Stomach (tissue), 4 donors: ENCODE measurements at regions not wholly inside any gene's neighbourhood (a gene's known extent, or its start where the extent isn't known, plus 50 kb on each side); places are given as distances from the start of the nearest gene placed in this dataset.

Experiments used
- CTCF ChIP-seq, 7 experiments: fragments of 450-650 bp in 4 of 7; fragments of 200-600 bp in 3 of 7; sonication (generic) in 3 of 7; IDR thresholded peaks; one replicate each; pipeline ENCODE4 v1.5.1; 2016 to 2019; ENCODE audit warnings: antibody characterized with exemption in 7 of 7, control low read depth in 2 of 7, mild to moderate bottlenecking in 1 of 7
- POLR2A ChIP-seq, 4 donors: fragments of 450-650 bp; IDR thresholded peaks; one replicate each; pipeline ENCODE4 v1.6.1; 2016; ENCODE audit warnings: antibody characterized with exemption in 4 of 4, control low read depth in 2 of 4, mild to moderate bottlenecking in 1 of 4, moderate library complexity in 1 of 4

- no peak for TF ChIP-seq CTCF (IDR thresholded peaks at IDR 0.05)
- TF ChIP-seq POLR2A (IDR thresholded peaks at IDR 0.05): no peak
These were observed 183.2 kb upstream of the ZNF217 start for GRCh38 chr20:53776858-53777257.
